Osteocyte (in vitro differentiated cells): ENCODE measurements at regions not wholly inside any gene's neighbourhood (a gene's known extent, or its start where the extent isn't known, plus 50 kb on each side); places are given as distances from the start of the nearest gene placed in this dataset.

Experiments used
- DNase-seq: peaks from one replicate; pipeline ENCODE4 v3.0.0; 2021; ENCODE audit warnings: mixed read lengths; ENCODE audit not compliant: unreplicated experiment; ENCODE audit errors: extremely low spot score
- H3K27ac Mint-ChIP-seq: one replicate; pipeline ENCODE4 v1.8.0; 2021; ENCODE audit warnings: mild to moderate bottlenecking, mixed read lengths; ENCODE audit not compliant: unreplicated experiment
- H3K27me3 Mint-ChIP-seq: one replicate; pipeline ENCODE4 v1.8.0; 2021; ENCODE audit warnings: mixed read lengths; ENCODE audit not compliant: unreplicated experiment
- H3K36me3 Mint-ChIP-seq: one replicate; pipeline ENCODE4 v1.8.0; 2021; ENCODE audit warnings: mixed read lengths; ENCODE audit not compliant: unreplicated experiment
- H3K4me1 Mint-ChIP-seq: one replicate; pipeline ENCODE4 v1.8.0; 2021; ENCODE audit warnings: mixed read lengths; ENCODE audit not compliant: unreplicated experiment
- H3K4me3 Mint-ChIP-seq: one replicate; pipeline ENCODE4 v1.8.0; 2021; ENCODE audit warnings: mild to moderate bottlenecking, moderate library complexity, mixed read lengths; ENCODE audit not compliant: unreplicated experiment
- H3K9me3 Mint-ChIP-seq: one replicate; pipeline ENCODE4 v1.8.0; 2021; ENCODE audit warnings: mixed read lengths; ENCODE audit not compliant: unreplicated experiment
- CTCF ChIP-seq: fragments of 200-600 bp; sonication (generic); IDR thresholded peaks from 2 replicates; pipeline ENCODE4 v1.5.0; 2021; ENCODE audit warnings: antibody characterized with exemption, mild to moderate bottlenecking, moderate library complexity

- H3K9me3 Mint-ChIP-seq = peaks cover 19% of the 10 kb centered on the region
- H3K4me1 Mint-ChIP-seq = no peaks in the 10 kb centered on the region
- no peak overlapping the region for H3K4me3 Mint-ChIP-seq
- no peaks in the 10 kb centered on the region for H3K36me3 Mint-ChIP-seq
- TF ChIP-seq CTCF = no peak
- no peak overlapping the region for H3K27ac Mint-ChIP-seq
- no peak for DNase-seq
- no peaks in the 10 kb centered on the region for H3K27me3 Mint-ChIP-seq
Measured at GRCh38 chr7:52695973-52696595, 339.3 kb upstream of the POM121L12 start.

GRCh38 chr7:52691257-52691656 lies 344.2 kb upstream of the POM121L12 start:
- TF ChIP-seq CTCF = no peak
- no peak for DNase-seq
- peaks cover 31% of the 10 kb centered on the region for H3K9me3 Mint-ChIP-seq

GRCh38 chr7:52689912-52690311 lies 345.5 kb upstream of the POM121L12 start:
- Mint-ChIP-seq H3K9me3 (peaks cover 39% of the 10 kb centered on the region), H3K4me1 (no peaks in the 10 kb centered on the region), H3K27me3 (no peaks in the 10 kb centered on the region), H3K27ac (no peak overlapping the region), H3K4me3 (no peak overlapping the region), H3K36me3 (no peaks in the 10 kb centered on the region)
- no peak for TF ChIP-seq CTCF
- no peak for DNase-seq

More at GRCh38 chr7:52691257-52691656, 344.2 kb upstream of the POM121L12 start:
- H3K4me1 Mint-ChIP-seq = no peaks in the 10 kb centered on the region
- no peak overlapping the region for H3K4me3 Mint-ChIP-seq
- no peaks in the 10 kb centered on the region for H3K36me3 Mint-ChIP-seq
- no peak overlapping the region for H3K27ac Mint-ChIP-seq
- H3K27me3 Mint-ChIP-seq = no peaks in the 10 kb centered on the region

GRCh38 chr7:52685333-52685732 lies 350.1 kb upstream of the POM121L12 start:
- Mint-ChIP-seq H3K9me3 (peaks cover 48% of the 10 kb centered on the region), H3K27ac (no peak overlapping the region), H3K36me3 (no peaks in the 10 kb centered on the region), H3K27me3 (no peaks in the 10 kb centered on the region), H3K4me1 (no peaks in the 10 kb centered on the region), H3K4me3 (no peak overlapping the region)
- TF ChIP-seq CTCF = no peak
- DNase-seq = no peak

- peaks cover 43% of the 10 kb centered on the region for H3K9me3 Mint-ChIP-seq
- H3K4me3 Mint-ChIP-seq = no peak overlapping the region
- TF ChIP-seq CTCF = no peak
- no peak overlapping the region for H3K27ac Mint-ChIP-seq
- H3K36me3 Mint-ChIP-seq = no peaks in the 10 kb centered on the region
- no peaks in the 10 kb centered on the region for H3K27me3 Mint-ChIP-seq
- no peak for DNase-seq
- no peaks in the 10 kb centered on the region for H3K4me1 Mint-ChIP-seq
Measured at GRCh38 chr7:52684388-52684787, 351.0 kb upstream of the POM121L12 start.
